HepG2 (cell line): ENCODE measurements at regions not wholly inside any gene's neighbourhood (a gene's known extent, or its start where the extent isn't known, plus 50 kb on each side); places are given as distances from the start of the nearest gene placed in this dataset.
A peak's percentile ranks its signal among the peaks of the same experiment; 100 is the strongest.

ENCODE experiments used
- ATAC-seq: fragments of 200-7000 bp; cut with Tn5 transposase; 3 replicates; pipeline ENCODE4 v1.9.1; 2020; ENCODE audit warnings: mild to moderate bottlenecking, moderate library complexity
- BruUV-seq: library from RNA; stranded (reverse); fragments of 400-500 nt; replicated peaks from 2 replicates; lab custom pipeline; 2021; lab: Mats Ljungman, UMichigan
- CTCF ChIA-PET: fragments of 300-600 bp; formaldehyde crosslinking; extraction: SDS; loops from one replicate; lab custom pipeline; 2021; ENCODE audit warnings: low total read pairs, inconsistent platforms, low intra/inter-chr PET ratio; lab: Yijun Ruan, JAX
- POLR2A ChIA-PET: fragments of 350-600 bp; sonication (Branson Sonifier 250); formaldehyde crosslinking; loops from one replicate; lab custom pipeline; 2020; ENCODE audit warnings: antibody characterized with exemption, inconsistent platforms; lab: Yijun Ruan, JAX
- DNase-seq: peaks from one replicate; pipeline ENCODE4 v3.0.0-alpha.2; 2015; ENCODE audit warnings: low spot score
- FAIRE-seq: peaks from 3 replicates; lab custom pipeline; 2011; peaks lifted over from hg19 to GRCh38; lab: Jason Lieb, UNC
- H2AFZ ChIP-seq: one replicate; pipeline ENCODE4 v1.6.1; 2011; ENCODE audit warnings: low read length, inconsistent platforms
- H3K27ac ChIP-seq: fragments of 300-600 bp; 3 replicates; pipeline ENCODE4 v1.8.0; 2011; ENCODE audit warnings: mixed run types, mild to moderate bottlenecking, mixed read lengths, low read length, inconsistent platforms; ENCODE audit not compliant: insufficient read depth; ENCODE audit errors: extremely low read length
- H3K27me3 ChIP-seq, 2 experiments: fragments of 200-600 bp in 1 of 2; 2 replicates in 1 of 2; 3 replicates in 1 of 2; pipeline versions ENCODE4 v1.6.0 to v1.8.0; 2011; ENCODE audit warnings: low read length in 2 of 2, mild to moderate bottlenecking in 2 of 2, moderate library complexity in 2 of 2, inconsistent platforms in 1 of 2; ENCODE audit not compliant: insufficient read depth in 2 of 2, control insufficient read depth in 1 of 2
- H3K36me3 ChIP-seq, 2 experiments: fragments of 200-600 bp in 1 of 2; replicated peaks in 1 of 2; 2 replicates in 1 of 2; 3 replicates in 1 of 2; pipeline versions ENCODE4 v1.5.1 to v1.8.0; 2011; ENCODE audit warnings: low read length in 2 of 2, inconsistent platforms in 1 of 2; ENCODE audit not compliant: insufficient read depth in 2 of 2, control insufficient read depth in 1 of 2
- H3K4me1 ChIP-seq: 2 replicates; pipeline ENCODE4 v1.5.1; 2012; ENCODE audit warnings: low read length, inconsistent platforms; ENCODE audit not compliant: insufficient read depth
- H3K4me2 ChIP-seq: 2 replicates; pipeline ENCODE4 v1.6.0; 2011; ENCODE audit warnings: low read depth, low read length, inconsistent platforms
- H3K4me3 ChIP-seq, 3 experiments: fragments of 200-600 bp in 1 of 3; sonication (generic), shearing (Covaris generic) in 1 of 3; replicated peaks in 1 of 3; 2 replicates each; pipeline ENCODE4 v1.5.1; 2011 to 2016; ENCODE audit warnings: low read length in 3 of 3, inconsistent platforms in 2 of 3, low read depth in 2 of 3, mild to moderate bottlenecking in 2 of 3, control low read depth in 1 of 3, mixed read lengths in 1 of 3; ENCODE audit not compliant: insufficient read depth in 1 of 3
- H3K79me2 ChIP-seq: one replicate; pipeline ENCODE4 v1.6.1; 2011; ENCODE audit warnings: low read length, inconsistent platforms; ENCODE audit not compliant: insufficient read depth
- H3K9ac ChIP-seq: 2 replicates; pipeline ENCODE4 v1.6.0; 2011; ENCODE audit warnings: mild to moderate bottlenecking, low read depth, low read length, inconsistent platforms; ENCODE audit not compliant: insufficient read depth
- H3K9me3 ChIP-seq: 2 replicates; pipeline ENCODE4 v1.5.1; 2012; ENCODE audit warnings: mild to moderate bottlenecking, low read length
- H4K20me1 ChIP-seq: 2 replicates; pipeline ENCODE4 v1.6.0; 2011; ENCODE audit warnings: inconsistent platforms, mild to moderate bottlenecking, low read length, moderate library complexity; ENCODE audit not compliant: insufficient read depth
- CEBPB ChIP-seq: IDR thresholded peaks from 2 replicates; pipeline ENCODE4 v1.6.1; 2011; ENCODE audit warnings: low read depth, low read length, improper control_type of control experiment, borderline replicate concordance
- HOXD1 ChIP-seq: sonication (generic); formaldehyde crosslinking; IDR thresholded peaks from 2 replicates; pipeline ENCODE4 v1.5.0; 2020; ENCODE audit warnings: missing genetic modification reagents
- STAG1 ChIP-seq: sonication (generic); formaldehyde crosslinking; IDR thresholded peaks from 2 replicates; pipeline ENCODE4 v1.4.0; 2020; ENCODE audit warnings: missing genetic modification reagents
- WGBS: methylation state at CpG from one replicate; pipeline ENCODE4 v1.1.6; 2017; ENCODE audit warnings: low lambda C conversion rate; 5-methylcytosine and 5-hydroxymethylcytosine counted together
- in situ Hi-C: cut with HindIII; loops from 2 replicates; pipeline ENCODE4 v1.10.0; 2017; ENCODE audit warnings: low pct_unique_long_range_greater_than_20kb; ENCODE audit not compliant: extremely low pct_ligation_motif_present
- intact Hi-C: fragments of 100-400 bp; cut with micrococcal nuclease; formaldehyde crosslinking; loops from one replicate; pipeline ENCODE4 v1.10.0; 2022; ENCODE audit not compliant: unreplicated experiment
- TF ChIP-seq, protein P1 (sequence below): sonication (generic); formaldehyde crosslinking; IDR thresholded peaks from 2 replicates; pipeline ENCODE4 v1.5.0; 2020; ENCODE audit warnings: mild to moderate bottlenecking, missing genetic modification reagents, moderate library complexity
- TF ChIP-seq, protein P2 (sequence below): sonication (generic); formaldehyde crosslinking; IDR thresholded peaks from 2 replicates; pipeline ENCODE4 v1.5.0; 2020; ENCODE audit warnings: missing genetic modification reagents

- no peak overlapping the region for H3K27ac ChIP-seq
- no TSS peak for BruUV-seq
- CTCF ChIA-PET, result no interaction called here
- H4K20me1 ChIP-seq, result no peaks in the 10 kb centered on the region
- FAIRE-seq, result no peak
- H3K36me3 ChIP-seq, result no peaks in the 10 kb centered on the region
- no peaks in the 10 kb centered on the region for H3K79me2 ChIP-seq
- DNase-seq, result no peak
- intact Hi-C loops (no loop called here), in situ Hi-C loops (no loop called here)
- 58% methylated on average over 4 of the region's 4 CpGs for WGBS
- no peak for ATAC-seq
- no peak overlapping the region for H2AFZ ChIP-seq
- H3K9ac ChIP-seq, result no peak overlapping the region
- no peaks in the 10 kb centered on the region; a peak in 1 of 5 replicates for H3K27me3 ChIP-seq
- POLR2A ChIA-PET, result no interaction called here
- TF ChIP-seq CEBPB (peak; percentile 55; the same call in 1 of the 2 replicates), HOXD1 (CRISPR knock-in tag) (no peak)
- no peak overlapping the region for H3K4me2 ChIP-seq
- H3K4me1 ChIP-seq, result no peaks in the 10 kb centered on the region
- H3K9me3 ChIP-seq, result no peaks in the 10 kb centered on the region
- H3K4me3 ChIP-seq, result no peak overlapping the region
Measured at GRCh38 chr18:75895135-75895534, 467.6 kb upstream of the SMIM21 start.

- Histone ChIP-seq H3K4me1 (no peaks in the 10 kb centered on the region), H3K27me3 (no peaks in the 10 kb centered on the region), H3K4me2 (no peak overlapping the region), H2AFZ (no peak overlapping the region), H3K79me2 (no peaks in the 10 kb centered on the region), H3K27ac (no peak overlapping the region), H3K9me3 (no peaks in the 10 kb centered on the region), H4K20me1 (no peaks in the 10 kb centered on the region), H3K9ac (no peak overlapping the region), H3K36me3 (no peaks in the 10 kb centered on the region), H3K4me3 (no peak overlapping the region)
- 5% methylated on average over 4 of the region's 4 CpGs for WGBS
- no peak for DNase-seq
- POLR2A ChIA-PET, result no interaction called here
- TF ChIP-seq, protein P1, sequence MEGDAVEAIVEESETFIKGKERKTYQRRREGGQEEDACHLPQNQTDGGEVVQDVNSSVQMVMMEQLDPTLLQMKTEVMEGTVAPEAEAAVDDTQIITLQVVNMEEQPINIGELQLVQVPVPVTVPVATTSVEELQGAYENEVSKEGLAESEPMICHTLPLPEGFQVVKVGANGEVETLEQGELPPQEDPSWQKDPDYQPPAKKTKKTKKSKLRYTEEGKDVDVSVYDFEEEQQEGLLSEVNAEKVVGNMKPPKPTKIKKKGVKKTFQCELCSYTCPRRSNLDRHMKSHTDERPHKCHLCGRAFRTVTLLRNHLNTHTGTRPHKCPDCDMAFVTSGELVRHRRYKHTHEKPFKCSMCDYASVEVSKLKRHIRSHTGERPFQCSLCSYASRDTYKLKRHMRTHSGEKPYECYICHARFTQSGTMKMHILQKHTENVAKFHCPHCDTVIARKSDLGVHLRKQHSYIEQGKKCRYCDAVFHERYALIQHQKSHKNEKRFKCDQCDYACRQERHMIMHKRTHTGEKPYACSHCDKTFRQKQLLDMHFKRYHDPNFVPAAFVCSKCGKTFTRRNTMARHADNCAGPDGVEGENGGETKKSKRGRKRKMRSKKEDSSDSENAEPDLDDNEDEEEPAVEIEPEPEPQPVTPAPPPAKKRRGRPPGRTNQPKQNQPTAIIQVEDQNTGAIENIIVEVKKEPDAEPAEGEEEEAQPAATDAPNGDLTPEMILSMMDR (CRISPR knock-in tag), result peak; percentile 33; the same call in 1 of the 2 replicates
- TF ChIP-seq, protein P2, sequence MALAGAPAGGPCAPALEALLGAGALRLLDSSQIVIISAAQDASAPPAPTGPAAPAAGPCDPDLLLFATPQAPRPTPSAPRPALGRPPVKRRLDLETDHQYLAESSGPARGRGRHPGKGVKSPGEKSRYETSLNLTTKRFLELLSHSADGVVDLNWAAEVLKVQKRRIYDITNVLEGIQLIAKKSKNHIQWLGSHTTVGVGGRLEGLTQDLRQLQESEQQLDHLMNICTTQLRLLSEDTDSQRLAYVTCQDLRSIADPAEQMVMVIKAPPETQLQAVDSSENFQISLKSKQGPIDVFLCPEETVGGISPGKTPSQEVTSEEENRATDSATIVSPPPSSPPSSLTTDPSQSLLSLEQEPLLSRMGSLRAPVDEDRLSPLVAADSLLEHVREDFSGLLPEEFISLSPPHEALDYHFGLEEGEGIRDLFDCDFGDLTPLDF (CRISPR knock-in tag), result no peak
- peak; percentile 40; the same call in 1 of the 2 replicates for TF ChIP-seq STAG1 (CRISPR knock-in tag)
- no peak for FAIRE-seq
- ATAC-seq, result no peak
- CTCF ChIA-PET, result interaction anchor here (1.5 kb wide), 1 partner anchor 464 kb away, joined by 7 read pairs; no protein-coding TSS in a partner anchor
- in situ Hi-C loops (loop anchor here (10.0 kb wide), 1 partner anchor 460 kb away; no protein-coding TSS in a partner anchor), intact Hi-C loops (loop anchor here (10.0 kb wide), 1 partner anchor 370 kb away; no protein-coding TSS in a partner anchor)
- BruUV-seq, result no TSS peak
Measured at GRCh38 chr18:75884728-75885127, 457.2 kb upstream of the SMIM21 start.
